H9 (cell line): ENCODE measurements at regions not wholly inside any gene's neighbourhood (a gene's known extent, or its start where the extent isn't known, plus 50 kb on each side); places are given as distances from the start of the nearest gene placed in this dataset.

ENCODE experiments used
- DNase-seq: peaks from one replicate; pipeline ENCODE4 v3.0.0-alpha.2; 2017
- H2AFZ ChIP-seq: one replicate; pipeline ENCODE4 v1.6.1; 2013; ENCODE audit warnings: mild to moderate bottlenecking, low read length, control low read depth, moderate library complexity
- H2AK5ac ChIP-seq: 2 replicates; pipeline ENCODE4 v1.6.1; 2013; ENCODE audit warnings: low read length, control low read depth, mixed read lengths; ENCODE audit not compliant: insufficient read length
- H2BK120ac ChIP-seq: one replicate; pipeline ENCODE4 v1.6.1; 2013; ENCODE audit warnings: low read depth, mild to moderate bottlenecking, low read length, control low read depth, inconsistent platforms; ENCODE audit not compliant: poor library complexity, severe bottlenecking
- H2BK12ac ChIP-seq: 2 replicates; pipeline ENCODE4 v1.6.1; 2013; ENCODE audit warnings: low read length, control low read depth, mixed read lengths, low read depth; ENCODE audit not compliant: insufficient read length
- H2BK15ac ChIP-seq: 2 replicates; pipeline ENCODE4 v1.6.1; 2013; ENCODE audit warnings: low read depth, low read length, control low read depth
- H2BK20ac ChIP-seq: one replicate; pipeline ENCODE4 v1.6.1; 2013; ENCODE audit warnings: low read depth, mild to moderate bottlenecking, low read length, control low read depth, inconsistent platforms; ENCODE audit not compliant: poor library complexity, severe bottlenecking
- H2BK5ac ChIP-seq: 2 replicates; pipeline ENCODE4 v1.6.1; 2013; ENCODE audit warnings: low read length, control low read depth, mixed read lengths; ENCODE audit not compliant: insufficient read length
- H3K14ac ChIP-seq: 2 replicates; pipeline ENCODE4 v1.6.1; 2013; ENCODE audit warnings: low read length, control low read depth; ENCODE audit not compliant: insufficient read depth
- H3K18ac ChIP-seq: 2 replicates; pipeline ENCODE4 v1.6.1; 2013; ENCODE audit warnings: low read depth, mild to moderate bottlenecking, mixed read lengths, low read length, control low read depth; ENCODE audit not compliant: insufficient read length
- H3K23ac ChIP-seq: 2 replicates; pipeline ENCODE4 v1.6.1; 2013; ENCODE audit warnings: low read length, control low read depth, mixed read lengths, low read depth; ENCODE audit not compliant: insufficient read length
- H3K23me2 ChIP-seq: 2 replicates; pipeline ENCODE4 v1.6.1; 2013; ENCODE audit warnings: low read depth, mild to moderate bottlenecking, mixed read lengths, low read length, control low read depth; ENCODE audit not compliant: insufficient read length, poor library complexity, severe bottlenecking
- H3K27ac ChIP-seq: 2 replicates; pipeline ENCODE4 v1.5.1; 2013; ENCODE audit warnings: low read length, control low read depth, mixed read lengths, low read depth; ENCODE audit not compliant: insufficient read length
- H3K27me3 ChIP-seq: 2 replicates; pipeline ENCODE4 v1.6.1; 2013; ENCODE audit warnings: low read length, control low read depth, inconsistent platforms; ENCODE audit not compliant: insufficient read depth
- H3K4ac ChIP-seq: 2 replicates; pipeline ENCODE4 v1.6.1; 2013; ENCODE audit warnings: low read depth, mild to moderate bottlenecking, control low read depth, inconsistent platforms, low read length, moderate library complexity
- H3K4me1 ChIP-seq: 2 replicates; pipeline ENCODE4 v1.6.1; 2013; ENCODE audit warnings: low read length, control low read depth, inconsistent platforms; ENCODE audit not compliant: insufficient read depth
- H3K4me2 ChIP-seq: 2 replicates; pipeline ENCODE4 v1.6.1; 2013; ENCODE audit warnings: low read length, control low read depth, mixed read lengths; ENCODE audit not compliant: insufficient read length, insufficient read depth
- H3K56ac ChIP-seq: 2 replicates; pipeline ENCODE4 v1.6.1; 2013; ENCODE audit warnings: low read depth, mild to moderate bottlenecking, mixed read lengths, low read length, control low read depth; ENCODE audit not compliant: insufficient read length
- H3K79me1 ChIP-seq: 2 replicates; pipeline ENCODE4 v1.6.1; 2013; ENCODE audit warnings: low read depth, mild to moderate bottlenecking, moderate library complexity, low read length, control low read depth, inconsistent platforms; ENCODE audit not compliant: insufficient read depth, poor library complexity, severe bottlenecking
- H3K79me2 ChIP-seq: 2 replicates; pipeline ENCODE4 v1.6.1; 2013; ENCODE audit warnings: low read length, control low read depth, inconsistent platforms; ENCODE audit not compliant: insufficient read depth
- H3K9ac ChIP-seq: 2 replicates; pipeline ENCODE4 v1.6.1; 2013; ENCODE audit warnings: low read length, control low read depth, mixed read lengths; ENCODE audit not compliant: insufficient read length; ENCODE audit errors: extremely low read depth
- H3K9me3 ChIP-seq: one replicate; pipeline ENCODE4 v1.6.1; 2013; ENCODE audit warnings: low read depth, low read length, inconsistent platforms; ENCODE audit not compliant: control insufficient read depth
- H3T11ph ChIP-seq: one replicate; pipeline ENCODE4 v1.6.1; 2013; ENCODE audit warnings: mild to moderate bottlenecking, low read length, control low read depth, inconsistent platforms
- H4K20me1 ChIP-seq: one replicate; pipeline ENCODE4 v1.6.1; 2013; ENCODE audit not compliant: control insufficient read depth, insufficient read length, insufficient read depth
- H4K5ac ChIP-seq: 2 replicates; pipeline ENCODE4 v1.6.1; 2013; ENCODE audit warnings: low read depth, mild to moderate bottlenecking, mixed read lengths, low read length, control low read depth; ENCODE audit not compliant: insufficient read length
- H4K8ac ChIP-seq: replicated peaks from 2 replicates; pipeline ENCODE4 v1.6.1; 2013; ENCODE audit warnings: low read length, control low read depth, mixed read lengths, low read depth; ENCODE audit not compliant: insufficient read length
- H4K91ac ChIP-seq: 2 replicates; pipeline ENCODE4 v1.6.1; 2013; ENCODE audit warnings: low read depth, mild to moderate bottlenecking, moderate library complexity, mixed read lengths, low read length, control low read depth; ENCODE audit not compliant: insufficient read length
- H3K27ac Mint-ChIP-seq, 3 experiments: 2 replicates in 2 of 3; 3 replicates in 1 of 3; pipeline ENCODE4 v1.8.0; 2020 to 2021; ENCODE audit warnings: mixed read lengths in 3 of 3, mild to moderate bottlenecking in 1 of 3, moderate library complexity in 1 of 3
- H3K27me3 Mint-ChIP-seq: 2 replicates; pipeline ENCODE4 v1.8.0; 2021; ENCODE audit warnings: low read depth, mild to moderate bottlenecking, moderate library complexity, mixed read lengths
- H3K36me3 Mint-ChIP-seq, 3 experiments: 2 replicates in 2 of 3; 3 replicates in 1 of 3; pipeline ENCODE4 v1.8.0; 2020 to 2021; ENCODE audit warnings: low read depth in 3 of 3, mixed read lengths in 3 of 3; ENCODE audit not compliant: insufficient read depth in 1 of 3
- H3K4me1 Mint-ChIP-seq, 2 experiments: 2 replicates each; pipeline ENCODE4 v1.8.0; 2020; ENCODE audit warnings: mixed read lengths in 2 of 2
- H3K4me3 Mint-ChIP-seq, 2 experiments: 2 replicates in 1 of 2; 3 replicates in 1 of 2; pipeline ENCODE4 v1.8.0; 2020 to 2021; ENCODE audit warnings: mild to moderate bottlenecking in 2 of 2, mixed read lengths in 2 of 2, moderate library complexity in 1 of 2
- H3K9me3 Mint-ChIP-seq, 2 experiments: 2 replicates in 1 of 2; 3 replicates in 1 of 2; pipeline ENCODE4 v1.8.0; 2020; ENCODE audit warnings: mild to moderate bottlenecking in 2 of 2, mixed read lengths in 2 of 2, moderate library complexity in 1 of 2
- CTCF ChIP-seq: fragments of 200-600 bp; sonication (generic); conservative IDR thresholded peaks from 3 replicates; pipeline ENCODE4 v1.8.0; 2021; ENCODE audit warnings: antibody characterized with exemption, mild to moderate bottlenecking
- WGBS: extraction: QIAGEN DNeasy Blood & Tissue Kit; methylation state at CpG from one replicate; pipeline ENCODE4 v1.1.7; 2013; ENCODE audit warnings: missing lambda C conversion rate, low lambda C conversion rate, mixed read lengths; ENCODE audit not compliant: insufficient read length; ENCODE audit errors: extremely low coverage; 5-methylcytosine and 5-hydroxymethylcytosine counted together

GRCh38 chr22:48651036-48651890, 1176.4 kb downstream of the BRD1 start:
- Mint-ChIP-seq H3K27me3 (no peaks in the 10 kb centered on the region; the same call in 1 of the 2 replicates), H3K4me1 (0 out of 4 replicates have a peak, but pooled peaks cover 0 to 7% of the 10 kb centered on the region in 2 experiments), H3K9me3 (peaks cover 0 to 2% of the 10 kb centered on the region in 2 experiments; a peak in 2 of 5 replicates), H3K36me3 (peaks cover 2 to 13% (median 11%) of the 10 kb centered on the region in 3 experiments; a peak in 6 of 7 replicates), H3K4me3 (no peak overlapping the region), H3K27ac (peak overlapping the region in 2 of 3 experiments; percentile 26 to 35; a peak in 1 of 7 replicates)
- H3K4me1 ChIP-seq = no peaks in the 10 kb centered on the region
- H2BK15ac ChIP-seq = no peak overlapping the region
- H2AFZ ChIP-seq = no peak overlapping the region
- H3K23me2 ChIP-seq = no peaks in the 10 kb centered on the region
- H4K5ac ChIP-seq = no peak overlapping the region
- no peaks in the 10 kb centered on the region for H3K27me3 ChIP-seq
- H3K4me2 ChIP-seq = no peak overlapping the region
- no peak overlapping the region for H3K27ac ChIP-seq
- no peak overlapping the region for H4K91ac ChIP-seq
- no peak overlapping the region for H3K56ac ChIP-seq
- H3K79me1 ChIP-seq = no peaks in the 10 kb centered on the region
- no peak overlapping the region for H3T11ph ChIP-seq
- no peak overlapping the region for H3K23ac ChIP-seq
- no peak overlapping the region for H2BK20ac ChIP-seq
- H4K20me1 ChIP-seq = no peaks in the 10 kb centered on the region
- DNase-seq = no peak
- H3K4ac ChIP-seq = no peak overlapping the region
- H3K79me2 ChIP-seq = no peaks in the 10 kb centered on the region
- no peak overlapping the region for H2AK5ac ChIP-seq
- no peak overlapping the region for H2BK5ac ChIP-seq
- H3K9me3 ChIP-seq = no peaks in the 10 kb centered on the region
- no peak for TF ChIP-seq CTCF
- no peak overlapping the region for H2BK12ac ChIP-seq
- H3K14ac ChIP-seq = no peak overlapping the region
- H2BK120ac ChIP-seq = no peak overlapping the region
- H3K9ac ChIP-seq = no peak overlapping the region
- WGBS = no CpG with 5 or more reads among the region's 26 CpGs
- H3K18ac ChIP-seq = no peak overlapping the region
- no peak overlapping the region for H4K8ac ChIP-seq
